GM10266 (cell line): ENCODE measurements at regions not wholly inside any gene's neighbourhood (a gene's known extent, or its start where the extent isn't known, plus 50 kb on each side); places are given as distances from the start of the nearest gene placed in this dataset.

Experiments
- DNase-seq: peaks from one replicate; pipeline ENCODE4 v3.0.0; 2012; ENCODE audit errors: extremely low spot score
- TF ChIP-seq, protein P1 (sequence below): IDR thresholded peaks from 2 replicates; pipeline ENCODE4 v1.5.1; 2012; ENCODE audit warnings: mild to moderate bottlenecking, low read depth; ENCODE audit not compliant: control insufficient read depth, insufficient read depth; ENCODE audit errors: missing control alignments

DNA sequence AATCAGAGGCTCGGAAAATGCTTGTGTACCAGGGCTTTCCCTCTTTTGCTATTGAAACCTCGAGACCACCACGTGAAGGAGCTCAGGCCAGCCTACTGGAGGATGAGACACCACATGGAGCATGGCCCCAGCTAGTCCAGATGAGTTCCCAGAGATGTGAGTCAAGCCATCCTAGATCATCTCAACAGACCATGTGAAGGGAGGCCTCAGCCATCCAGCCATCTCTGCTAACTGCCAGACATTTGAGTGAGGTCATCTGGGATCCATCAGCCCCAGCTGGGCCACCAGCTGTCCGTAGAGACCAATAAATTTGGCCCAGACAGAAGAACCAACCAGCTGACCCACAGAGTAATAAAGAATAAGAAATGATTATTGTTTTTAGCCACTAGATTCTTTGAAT is 62.8 kb upstream of the PROK2 start:
- no peak for DNase-seq
- TF ChIP-seq, protein P1, sequence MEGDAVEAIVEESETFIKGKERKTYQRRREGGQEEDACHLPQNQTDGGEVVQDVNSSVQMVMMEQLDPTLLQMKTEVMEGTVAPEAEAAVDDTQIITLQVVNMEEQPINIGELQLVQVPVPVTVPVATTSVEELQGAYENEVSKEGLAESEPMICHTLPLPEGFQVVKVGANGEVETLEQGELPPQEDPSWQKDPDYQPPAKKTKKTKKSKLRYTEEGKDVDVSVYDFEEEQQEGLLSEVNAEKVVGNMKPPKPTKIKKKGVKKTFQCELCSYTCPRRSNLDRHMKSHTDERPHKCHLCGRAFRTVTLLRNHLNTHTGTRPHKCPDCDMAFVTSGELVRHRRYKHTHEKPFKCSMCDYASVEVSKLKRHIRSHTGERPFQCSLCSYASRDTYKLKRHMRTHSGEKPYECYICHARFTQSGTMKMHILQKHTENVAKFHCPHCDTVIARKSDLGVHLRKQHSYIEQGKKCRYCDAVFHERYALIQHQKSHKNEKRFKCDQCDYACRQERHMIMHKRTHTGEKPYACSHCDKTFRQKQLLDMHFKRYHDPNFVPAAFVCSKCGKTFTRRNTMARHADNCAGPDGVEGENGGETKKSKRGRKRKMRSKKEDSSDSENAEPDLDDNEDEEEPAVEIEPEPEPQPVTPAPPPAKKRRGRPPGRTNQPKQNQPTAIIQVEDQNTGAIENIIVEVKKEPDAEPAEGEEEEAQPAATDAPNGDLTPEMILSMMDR: no peak

DNA sequence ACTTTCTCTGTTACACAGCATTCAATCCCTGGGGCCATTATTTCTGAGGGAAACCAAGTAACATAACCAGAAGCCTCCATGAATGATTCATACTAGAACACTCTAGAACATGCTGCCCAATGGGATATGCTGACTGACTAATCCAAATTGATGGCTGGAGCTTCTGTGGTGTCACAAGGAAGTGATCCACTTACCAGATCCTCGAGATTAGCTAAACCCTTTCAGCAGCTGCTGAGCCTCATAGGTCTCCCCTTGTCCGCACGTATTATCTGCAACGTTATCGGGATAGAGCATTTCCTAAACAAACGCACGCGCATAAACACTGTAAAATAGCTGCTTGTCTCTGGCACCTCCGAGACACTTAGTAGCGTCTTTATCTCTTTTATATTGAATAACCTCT is 61.2 kb upstream of the PROK2 start:
- DNase-seq: no peak
- TF ChIP-seq, protein P1: no peak

DNA sequence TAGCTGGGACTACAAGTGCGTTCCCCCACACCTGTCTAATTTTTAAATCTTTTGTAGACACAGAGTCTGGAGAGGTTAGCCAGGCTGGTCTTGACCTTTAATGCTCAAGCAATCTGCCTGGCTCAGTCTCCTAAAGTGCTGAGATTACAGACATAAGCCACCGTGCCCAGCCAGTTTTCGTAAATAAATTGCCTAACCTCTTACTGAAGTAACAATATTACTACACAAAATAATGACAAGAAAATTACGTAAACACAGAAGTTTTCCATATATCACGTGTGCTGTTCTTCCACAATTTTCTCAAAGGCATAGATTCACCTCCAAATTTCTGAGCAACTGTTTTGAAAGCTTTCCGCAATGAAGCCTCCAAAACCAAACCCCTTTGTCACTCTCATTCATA is 58.1 kb upstream of the PROK2 start:
- TF ChIP-seq, protein P1: no peak

DNA sequence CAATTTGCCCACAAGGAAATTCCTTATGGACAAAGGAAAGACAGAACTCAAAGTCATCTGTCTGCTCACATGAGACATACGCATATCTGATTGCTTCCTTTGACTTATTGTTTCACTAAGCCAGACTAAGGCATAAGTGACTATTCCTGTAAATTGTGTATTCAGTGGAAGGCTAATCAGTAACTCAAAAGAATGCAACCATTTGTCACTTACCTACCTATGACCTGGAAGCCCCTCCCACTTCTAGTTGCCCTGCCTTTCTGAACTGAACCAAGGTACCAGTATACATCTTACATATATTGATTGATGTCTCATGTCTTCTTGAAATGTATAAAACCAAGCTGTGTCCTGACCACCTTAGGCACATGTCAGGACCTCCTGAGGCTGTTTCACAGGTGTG is 53.5 kb upstream of the PROK2 start:
- TF ChIP-seq, protein P1: no peak
- DNase-seq: no peak

More for the DNA sequence above, 58.1 kb upstream of the PROK2 start:
- DNase-seq: no peak
